ENCODE measurements at regions not wholly inside any gene's neighbourhood (a gene's known extent, or its start where the extent isn't known, plus 50 kb on each side); places are given as distances from the start of the nearest gene placed in this dataset.

- intact Hi-C loops (cut with micrococcal nuclease): no loop called here
These were observed 51.3 kb upstream of the CNKSR3 start for GRCh38 chr6:154561750-154562149.

GRCh38 chr6:154565331-154565730 is 54.8 kb upstream of the CNKSR3 start:
- intact Hi-C loops (cut with micrococcal nuclease): no loop called here

GRCh38 chr6:154566866-154567265 is 56.4 kb upstream of the CNKSR3 start:
- intact Hi-C loops (cut with micrococcal nuclease): no loop called here

GRCh38 chr6:154567695-154568220 is 57.3 kb upstream of the CNKSR3 start:
- intact Hi-C loops (cut with micrococcal nuclease): no loop called here

- intact Hi-C loops (cut with micrococcal nuclease): no loop called here
These were observed 58.8 kb upstream of the CNKSR3 start for GRCh38 chr6:154569156-154569862.

GRCh38 chr6:154570505-154570904 is 60.0 kb upstream of the CNKSR3 start:
- intact Hi-C loops (cut with micrococcal nuclease): no loop called here

GRCh38 chr6:154572556-154572955 is 62.1 kb upstream of the CNKSR3 start:
- intact Hi-C loops (cut with micrococcal nuclease): no loop called here

GRCh38 chr6:154578004-154578559 is 67.6 kb upstream of the CNKSR3 start:
- intact Hi-C loops (cut with micrococcal nuclease): no loop called here

GRCh38 chr6:154579046-154579445 is 68.6 kb upstream of the CNKSR3 start:
- intact Hi-C loops (cut with micrococcal nuclease): no loop called here

- intact Hi-C loops (cut with micrococcal nuclease): no loop called here
These were observed 69.0 kb upstream of the CNKSR3 start for GRCh38 chr6:154579485-154579884.

- intact Hi-C loops (cut with micrococcal nuclease): no loop called here
These were observed 70.1 kb upstream of the CNKSR3 start for GRCh38 chr6:154580397-154581135.

GRCh38 chr6:154582696-154583095 is 72.2 kb upstream of the CNKSR3 start:
- intact Hi-C loops (cut with micrococcal nuclease): no loop called here

GRCh38 chr6:154583546-154584188 is 73.2 kb upstream of the CNKSR3 start:
- intact Hi-C loops (cut with micrococcal nuclease): no loop called here

- intact Hi-C loops (cut with micrococcal nuclease): no loop called here
These were observed 80.3 kb upstream of the CNKSR3 start for GRCh38 chr6:154590756-154591155.

GRCh38 chr6:154591234-154591633 is 80.7 kb upstream of the CNKSR3 start:
- intact Hi-C loops (cut with micrococcal nuclease): no loop called here

GRCh38 chr6:154592199-154592860 is 81.8 kb upstream of the CNKSR3 start:
- intact Hi-C loops (cut with micrococcal nuclease): no loop called here

- intact Hi-C loops (cut with micrococcal nuclease): no loop called here
These were observed 82.6 kb upstream of the CNKSR3 start for GRCh38 chr6:154593122-154593521.

GRCh38 chr6:154594496-154595198 is 84.2 kb upstream of the CNKSR3 start:
- intact Hi-C loops (cut with micrococcal nuclease): no loop called here

GRCh38 chr6:154595538-154595937 is 85.1 kb upstream of the CNKSR3 start:
- intact Hi-C loops (cut with micrococcal nuclease): no loop called here

GRCh38 chr6:154596009-154596408 is 85.5 kb upstream of the CNKSR3 start:
- intact Hi-C loops (cut with micrococcal nuclease): no loop called here

GRCh38 chr6:154596701-154597100 is 86.2 kb upstream of the CNKSR3 start:
- intact Hi-C loops (cut with micrococcal nuclease): no loop called here
